ENCODE measurements at regions not wholly inside any gene's neighbourhood (a gene's known extent, or its start where the extent isn't known, plus 50 kb on each side); places are given as distances from the start of the nearest gene placed in this dataset.

- DNase-seq (ENCODE audit: low spot score in 2 of 2) = no peak
- no peaks in the 10 kb centered on the region for H3K36me3 Mint-ChIP-seq
- H3K27ac Mint-ChIP-seq = no peak overlapping the region
- H3K9me3 Mint-ChIP-seq = peaks cover 8 to 10% of the 10 kb centered on the region in 2 donors
- no peak for ATAC-seq
These were observed 430.6 kb downstream of the ZNF608 start for GRCh38 chr5:124315741-124316415.

- peaks cover 0 to 3% of the 10 kb centered on the region in 2 donors for H3K9me3 Mint-ChIP-seq
- ATAC-seq (no peak), DNase-seq (ENCODE audit: low spot score in 2 of 2) (no peak)
- H3K27ac Mint-ChIP-seq = no peak overlapping the region
- no peaks in the 10 kb centered on the region for H3K36me3 Mint-ChIP-seq
These were observed 436.0 kb downstream of the ZNF608 start for GRCh38 chr5:124310453-124310852.

DNA sequence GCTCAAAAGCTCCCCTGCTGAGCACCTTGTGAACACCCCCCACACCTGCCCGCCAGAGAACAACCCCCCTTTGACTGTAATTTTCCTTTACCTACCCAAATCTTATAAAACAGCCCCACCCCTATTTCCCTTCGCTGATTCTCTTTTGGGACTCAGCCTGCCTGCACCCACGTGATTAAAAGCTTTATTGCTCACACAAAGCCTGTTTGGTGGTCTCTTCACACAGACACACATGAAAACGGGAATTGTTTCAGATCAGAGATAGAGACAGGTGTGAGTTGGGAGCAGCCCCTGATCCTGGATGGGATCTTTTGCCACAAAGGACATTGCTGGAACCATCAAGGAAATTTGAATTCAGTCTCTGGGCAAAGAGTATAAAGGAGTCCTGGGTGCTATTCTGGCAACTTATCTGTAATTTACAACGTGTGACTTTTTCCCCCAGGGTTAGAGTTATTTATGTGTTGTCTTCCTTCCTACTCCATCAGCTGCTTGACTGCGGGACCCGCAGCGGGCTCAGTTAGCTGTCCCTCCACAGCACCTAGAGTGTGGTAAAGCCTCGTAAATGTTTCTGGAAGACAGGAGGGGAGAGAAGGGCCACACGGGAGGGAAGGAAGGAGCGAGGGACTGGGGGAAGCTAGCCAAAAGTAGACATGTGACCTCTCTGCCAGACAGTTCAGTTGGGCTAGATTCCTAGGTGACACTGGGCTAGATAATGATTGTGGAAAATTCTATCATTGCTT, 437.0 kb downstream of the ZNF608 start:
- no peak overlapping the region for H3K27ac Mint-ChIP-seq
- H3K9me3 Mint-ChIP-seq = peaks cover 0 to 3% of the 10 kb centered on the region in 2 donors

GRCh38 chr5:124303366-124303765, 443.1 kb downstream of the ZNF608 start:
- H3K9me3 Mint-ChIP-seq = no peaks in the 10 kb centered on the region
- DNase-seq (ENCODE audit: low spot score in 2 of 2) (no peak), ATAC-seq (no peak)
- no peaks in the 10 kb centered on the region for H3K36me3 Mint-ChIP-seq
- H3K27ac Mint-ChIP-seq = no peak overlapping the region

More for the DNA sequence above, 437.0 kb downstream of the ZNF608 start:
- ATAC-seq (no peak), DNase-seq (ENCODE audit: low spot score in 2 of 2) (no peak)
- H3K36me3 Mint-ChIP-seq = no peaks in the 10 kb centered on the region

DNA sequence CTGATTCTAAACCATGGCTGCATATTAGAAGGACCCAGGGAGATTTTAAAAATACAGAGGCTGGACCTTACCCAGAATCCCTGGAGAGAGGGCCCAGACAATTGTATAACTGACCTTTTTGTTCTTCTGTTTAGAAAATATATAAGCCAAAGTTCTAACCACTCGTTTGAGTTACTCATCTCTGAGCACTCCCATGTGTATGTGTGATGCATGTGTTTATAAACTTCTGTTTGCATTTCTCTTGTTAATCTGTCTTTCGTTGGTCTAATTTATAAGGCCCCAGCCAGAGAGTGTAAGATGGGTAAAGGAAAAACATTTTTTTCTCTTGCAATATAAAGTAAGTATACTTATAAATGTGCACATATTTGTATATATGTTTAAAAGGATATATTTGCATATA, 443.9 kb downstream of the ZNF608 start:
- ATAC-seq (no peak), DNase-seq (ENCODE audit: low spot score in 2 of 2) (no peak)
- Mint-ChIP-seq H3K9me3 (peaks cover 0 to 3% of the 10 kb centered on the region in 2 donors), H3K27ac (no peak overlapping the region), H3K36me3 (no peaks in the 10 kb centered on the region)

GRCh38 chr5:124301850-124302249, 444.6 kb downstream of the ZNF608 start:
- ATAC-seq (no peak), DNase-seq (ENCODE audit: low spot score in 2 of 2) (no peak)
- Mint-ChIP-seq H3K27ac (no peak overlapping the region), H3K36me3 (no peaks in the 10 kb centered on the region), H3K9me3 (peaks cover 3% of the 10 kb centered on the region in 2 donors)

- H3K27ac Mint-ChIP-seq = no peak overlapping the region
- peaks cover 3 to 4% of the 10 kb centered on the region in 2 donors for H3K9me3 Mint-ChIP-seq
- ATAC-seq (no peak), DNase-seq (ENCODE audit: low spot score in 2 of 2) (no peak)
- no peaks in the 10 kb centered on the region for H3K36me3 Mint-ChIP-seq
These were observed 445.4 kb downstream of the ZNF608 start for GRCh38 chr5:124300815-124301621.

GRCh38 chr5:124297826-124298225, 448.6 kb downstream of the ZNF608 start:
- no peak for ATAC-seq

DNA sequence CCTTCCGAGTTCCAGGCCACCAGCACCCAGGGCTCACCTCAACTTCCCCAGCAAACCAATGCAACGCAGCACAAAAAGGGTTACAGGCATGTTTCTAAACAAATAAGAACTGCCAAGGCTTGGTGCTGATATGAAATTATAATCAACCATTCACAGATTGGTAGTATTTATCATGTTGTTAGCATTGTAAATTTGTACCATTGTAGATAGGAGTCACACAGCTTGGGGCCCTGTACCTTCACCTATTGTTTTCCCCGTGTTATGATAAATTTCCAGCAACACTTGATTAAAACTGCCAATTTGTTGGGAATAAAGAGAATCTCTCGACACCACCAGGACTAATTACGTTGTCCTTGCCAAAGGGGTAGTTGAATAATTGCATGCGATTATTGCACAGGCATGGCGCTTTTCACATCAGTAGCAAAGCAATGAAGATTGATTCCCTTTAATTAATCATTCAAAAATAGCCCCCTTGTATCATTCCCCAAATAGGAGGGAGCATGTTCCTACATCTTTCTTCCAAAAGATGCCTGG, 454.1 kb downstream of the ZNF608 start:
- no peak overlapping the region for H3K27ac Mint-ChIP-seq
- no peak for ATAC-seq
- peaks cover 0 to 4% of the 10 kb centered on the region in 2 donors for H3K36me3 Mint-ChIP-seq
- no peak for DNase-seq (ENCODE audit: low spot score in 2 of 2)
- peaks cover 9 to 18% of the 10 kb centered on the region in 2 donors for H3K9me3 Mint-ChIP-seq

More at GRCh38 chr5:124297826-124298225, 448.6 kb downstream of the ZNF608 start:
- no peak overlapping the region for H3K27ac Mint-ChIP-seq
- DNase-seq (ENCODE audit: low spot score in 2 of 2) = no peak
- peaks cover 0 to 4% of the 10 kb centered on the region in 2 donors for H3K36me3 Mint-ChIP-seq
- peaks cover 3 to 12% of the 10 kb centered on the region in 2 donors for H3K9me3 Mint-ChIP-seq

GRCh38 chr5:124289641-124290311, 456.7 kb downstream of the ZNF608 start:
- ATAC-seq = no peak
- H3K9me3 Mint-ChIP-seq = peaks cover 9 to 14% of the 10 kb centered on the region in 2 donors
- H3K36me3 Mint-ChIP-seq = peaks cover 0 to 4% of the 10 kb centered on the region in 2 donors
- no peak overlapping the region for H3K27ac Mint-ChIP-seq
- DNase-seq (ENCODE audit: low spot score in 2 of 2) = no peak

DNA sequence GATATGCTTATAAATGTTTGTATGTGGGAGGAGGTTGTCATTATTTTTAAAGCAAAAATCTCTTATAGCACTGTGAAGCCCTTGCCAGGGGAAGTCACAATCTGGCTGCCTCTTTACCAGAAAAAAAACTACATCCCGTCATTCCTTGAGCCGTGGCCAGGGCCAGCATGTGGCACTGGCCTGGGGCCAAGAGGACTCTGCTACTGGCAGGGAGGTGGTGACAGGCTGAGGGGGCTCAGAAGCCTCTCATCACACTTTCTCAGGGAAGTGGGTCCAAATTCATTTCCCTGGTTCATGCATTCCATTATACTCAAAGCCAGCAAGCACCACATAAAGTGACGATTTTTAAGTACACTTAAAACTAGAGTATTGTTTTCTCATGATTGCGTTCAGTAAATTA, 457.3 kb downstream of the ZNF608 start:
- peaks cover 9 to 11% of the 10 kb centered on the region in 2 donors for H3K9me3 Mint-ChIP-seq
- no peaks in the 10 kb centered on the region for H3K36me3 Mint-ChIP-seq
- H3K27ac Mint-ChIP-seq = no peak overlapping the region
- ATAC-seq = no peak
- DNase-seq (ENCODE audit: low spot score in 2 of 2) = no peak

DNA sequence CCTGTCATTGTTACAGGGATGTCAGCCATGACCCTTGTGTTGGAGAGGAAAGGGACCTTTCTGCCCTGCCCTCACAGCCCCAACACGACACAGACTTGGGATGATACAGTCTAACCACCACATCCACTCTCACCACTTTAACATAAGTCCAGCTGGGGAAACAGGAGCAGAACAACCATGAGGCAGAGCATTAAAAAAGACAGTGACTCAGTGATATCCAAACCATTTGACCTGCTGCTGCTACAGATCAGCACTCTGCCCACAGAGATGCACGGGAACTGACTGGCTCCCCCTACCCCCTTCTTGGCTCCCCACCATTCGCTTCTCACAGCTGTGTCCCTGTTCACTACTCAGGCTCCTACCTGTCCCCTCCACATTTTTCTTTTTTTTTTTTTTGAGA, 458.6 kb downstream of the ZNF608 start:
- H3K9me3 Mint-ChIP-seq = peaks cover 9 to 12% of the 10 kb centered on the region in 2 donors
- DNase-seq (ENCODE audit: low spot score in 2 of 2) = no peak
- H3K36me3 Mint-ChIP-seq = no peaks in the 10 kb centered on the region
- no peak for ATAC-seq
- no peak overlapping the region for H3K27ac Mint-ChIP-seq

- DNase-seq (ENCODE audit: low spot score in 2 of 2) (no peak), ATAC-seq (no peak)
- Mint-ChIP-seq H3K36me3 (no peaks in the 10 kb centered on the region), H3K9me3 (peaks cover 13 to 16% of the 10 kb centered on the region in 2 donors), H3K27ac (no peak overlapping the region)
These were observed 460.7 kb downstream of the ZNF608 start for GRCh38 chr5:124285733-124286132.

DNA sequence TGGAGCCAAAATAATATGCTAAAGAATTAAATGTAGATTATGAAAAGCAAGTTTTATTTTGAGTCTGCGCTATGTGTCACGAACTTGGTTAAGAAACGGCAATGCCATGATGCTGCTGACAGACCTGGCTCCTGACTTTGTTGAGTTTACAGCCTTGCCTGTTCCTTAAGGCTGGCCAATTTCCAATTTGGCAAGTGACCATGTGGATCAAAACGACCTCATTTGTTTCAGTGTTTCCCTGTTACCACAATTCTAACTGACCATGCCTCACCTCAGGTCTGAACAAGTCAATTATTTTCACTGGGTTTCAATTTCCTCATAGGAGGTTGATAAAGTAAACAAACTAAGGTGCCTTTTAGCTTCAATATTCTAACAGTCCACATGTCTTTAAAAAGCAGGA, 461.4 kb downstream of the ZNF608 start:
- Mint-ChIP-seq H3K27ac (no peak overlapping the region), H3K9me3 (peaks cover 13 to 16% of the 10 kb centered on the region in 2 donors), H3K36me3 (no peaks in the 10 kb centered on the region)
- DNase-seq (ENCODE audit: low spot score in 2 of 2) = no peak
- no peak for ATAC-seq

- no peak for ATAC-seq
These were observed 463.4 kb downstream of the ZNF608 start for GRCh38 chr5:124283031-124283430.

DNA sequence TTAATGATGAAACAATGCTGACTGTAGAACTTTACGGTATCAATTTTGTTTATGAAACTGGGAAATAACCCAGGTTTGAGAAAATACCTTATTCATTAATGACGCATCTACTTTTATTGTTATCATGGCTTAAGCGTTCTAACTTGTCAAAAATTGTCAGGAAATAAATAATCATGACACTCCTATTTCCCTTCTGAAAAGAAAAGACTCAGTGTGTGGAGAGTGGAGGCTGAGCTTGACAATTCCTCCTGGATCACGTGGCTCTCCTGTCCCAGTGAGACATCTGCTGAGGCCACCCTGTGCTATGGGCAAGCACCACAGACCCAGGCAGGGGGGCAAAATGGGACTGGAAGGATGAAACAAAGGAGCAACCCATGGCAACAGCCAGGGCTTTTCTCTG, 466.4 kb downstream of the ZNF608 start:
- ATAC-seq (no peak), DNase-seq (ENCODE audit: low spot score in 2 of 2) (no peak)
- Mint-ChIP-seq H3K36me3 (no peaks in the 10 kb centered on the region), H3K27ac (no peak overlapping the region), H3K9me3 (peaks cover 4 to 10% of the 10 kb centered on the region in 2 donors)

More at GRCh38 chr5:124283031-124283430, 463.4 kb downstream of the ZNF608 start:
- no peak for DNase-seq (ENCODE audit: low spot score in 2 of 2)
- H3K9me3 Mint-ChIP-seq = peaks cover 9 to 10% of the 10 kb centered on the region in 2 donors
- H3K36me3 Mint-ChIP-seq = no peaks in the 10 kb centered on the region
- H3K27ac Mint-ChIP-seq = no peak overlapping the region
